Fibroblast of the aortic adventitia (primary cell): ENCODE measurements at regions not wholly inside any gene's neighbourhood (a gene's known extent, or its start where the extent isn't known, plus 50 kb on each side); places are given as distances from the start of the nearest gene placed in this dataset.

Experiments used
- DNase-seq: peaks from one replicate; pipeline ENCODE4 v3.0.0-alpha.2; 2010; ENCODE audit warnings: low read depth
- H3K4me3 ChIP-seq: 2 replicates; pipeline ENCODE4 v1.5.1; 2011; ENCODE audit warnings: low read depth, mild to moderate bottlenecking, control low read depth, low read length, moderate library complexity
- CTCF ChIP-seq: IDR thresholded peaks from 2 replicates; pipeline ENCODE4 v1.5.1; 2011; ENCODE audit warnings: mild to moderate bottlenecking, low read length, control low read depth, inconsistent platforms; ENCODE audit not compliant: insufficient read depth

- no peak for DNase-seq
- no peak for TF ChIP-seq CTCF
- no peak overlapping the region for H3K4me3 ChIP-seq
These were observed 121.0 kb upstream of the PPP2R2D start for GRCh38 chr10:131779661-131780394.

- DNase-seq: no peak
- no peak for TF ChIP-seq CTCF
These were observed 119.7 kb upstream of the PPP2R2D start for GRCh38 chr10:131781076-131781475.

GRCh38 chr10:131781791-131782190 is 119.0 kb upstream of the PPP2R2D start:
- H3K4me3 ChIP-seq: no peak overlapping the region
- TF ChIP-seq CTCF: no peak
- DNase-seq: no peak

More at GRCh38 chr10:131781076-131781475, 119.7 kb upstream of the PPP2R2D start:
- no peak overlapping the region for H3K4me3 ChIP-seq

GRCh38 chr10:131784363-131785120 is 116.3 kb upstream of the PPP2R2D start:
- TF ChIP-seq CTCF: no peak
- DNase-seq: no peak
- no peak overlapping the region for H3K4me3 ChIP-seq

- no peak overlapping the region for H3K4me3 ChIP-seq
- no peak for DNase-seq
- TF ChIP-seq CTCF: no peak
These were observed 115.7 kb upstream of the PPP2R2D start for GRCh38 chr10:131785121-131785460.

- H3K4me3 ChIP-seq: no peak overlapping the region
- TF ChIP-seq CTCF: peak; percentile 33
- DNase-seq: peak; percentile 22
These were observed 113.8 kb upstream of the PPP2R2D start for GRCh38 chr10:131786756-131787605.
